GM19240 (cell line): ENCODE measurements at regions not wholly inside any gene's neighbourhood (a gene's known extent, or its start where the extent isn't known, plus 50 kb on each side); places are given as distances from the start of the nearest gene placed in this dataset.
"Not testable (repeated sequence)": the region's sequence is repeated elsewhere in the genome, so short reads cannot be mapped to it uniquely, and the experiment has no call there.

ENCODE experiments used
- DNase-seq: peaks from one replicate; pipeline ENCODE4 v3.0.0; 2011; ENCODE audit warnings: low spot score; ENCODE audit not compliant: insufficient read length

DNA sequence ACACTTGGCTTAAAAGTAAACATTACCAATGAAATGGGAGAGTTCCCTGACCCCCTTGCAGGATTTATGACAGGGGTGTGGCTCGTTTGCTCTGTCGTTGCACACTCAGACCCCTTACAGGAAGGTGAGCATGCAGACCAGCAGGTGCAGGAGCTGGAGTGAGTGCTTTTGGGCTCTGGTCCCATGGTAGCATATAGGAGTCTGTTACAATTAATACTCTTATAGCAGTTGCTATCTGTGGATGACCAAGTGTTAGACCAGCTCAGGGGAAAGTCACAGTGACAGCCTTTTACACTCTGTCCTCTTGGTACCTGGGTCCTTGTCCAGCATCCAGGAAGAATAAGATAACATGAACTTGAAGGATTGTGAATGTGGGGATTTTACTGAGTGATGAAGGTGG, 1177.5 kb downstream of the NSUN3 start:
- no peak for DNase-seq

- not testable (repeated sequence) for DNase-seq
Observed at GRCh38 chr3:95241256-95241655, 1178.4 kb downstream of the NSUN3 start.

- DNase-seq: no peak
Observed at GRCh38 chr3:95246413-95246812, 1183.6 kb downstream of the NSUN3 start.

- no peak for DNase-seq
Observed at GRCh38 chr3:95254061-95254460, 1191.2 kb downstream of the NSUN3 start.

GRCh38 chr3:95254758-95255157, 1191.9 kb downstream of the NSUN3 start:
- no peak for DNase-seq

DNA sequence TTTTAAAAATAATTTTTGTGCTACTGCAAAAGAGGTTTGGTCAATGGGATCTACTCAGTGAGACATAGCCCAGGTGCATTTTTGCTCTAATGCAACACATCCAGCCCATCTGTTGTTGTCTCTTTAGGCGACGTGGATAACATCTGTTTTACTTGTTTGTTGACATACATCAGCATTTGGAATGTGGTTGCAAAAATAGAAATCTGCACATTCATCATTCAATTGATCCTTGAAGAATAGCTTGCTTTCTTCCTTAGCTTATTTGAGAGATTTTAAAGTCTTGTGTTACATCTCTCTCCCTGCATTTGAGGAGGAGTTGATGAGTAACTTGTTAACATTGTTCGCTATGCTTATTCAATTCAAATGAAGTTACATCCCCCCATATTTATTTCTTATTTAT, 1202.3 kb downstream of the NSUN3 start:
- no peak for DNase-seq

- DNase-seq: no peak
Observed at GRCh38 chr3:95271395-95271794, 1208.5 kb downstream of the NSUN3 start.

DNA sequence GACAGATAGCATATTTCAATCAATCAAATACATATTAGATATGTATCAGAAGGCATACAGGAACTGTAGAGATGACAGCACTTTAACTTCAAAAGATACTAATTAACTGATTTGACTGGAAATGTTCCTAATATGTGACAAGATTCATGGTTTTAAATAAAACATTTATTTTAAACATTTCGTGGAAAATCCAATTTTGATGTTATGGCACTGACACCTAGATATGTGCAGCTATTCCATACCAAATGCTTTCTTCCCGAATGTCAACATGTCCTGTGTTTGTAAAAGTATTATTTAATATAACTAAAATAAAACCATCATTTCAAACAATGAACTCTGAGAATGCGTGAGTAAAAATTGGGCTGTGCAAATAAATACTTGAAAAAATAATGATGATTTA, 1209.3 kb downstream of the NSUN3 start:
- no peak for DNase-seq

- DNase-seq: no peak
Observed at GRCh38 chr3:95272781-95273180, 1209.9 kb downstream of the NSUN3 start.

- no peak for DNase-seq
Observed at GRCh38 chr3:95277613-95278012, 1214.8 kb downstream of the NSUN3 start.

DNA sequence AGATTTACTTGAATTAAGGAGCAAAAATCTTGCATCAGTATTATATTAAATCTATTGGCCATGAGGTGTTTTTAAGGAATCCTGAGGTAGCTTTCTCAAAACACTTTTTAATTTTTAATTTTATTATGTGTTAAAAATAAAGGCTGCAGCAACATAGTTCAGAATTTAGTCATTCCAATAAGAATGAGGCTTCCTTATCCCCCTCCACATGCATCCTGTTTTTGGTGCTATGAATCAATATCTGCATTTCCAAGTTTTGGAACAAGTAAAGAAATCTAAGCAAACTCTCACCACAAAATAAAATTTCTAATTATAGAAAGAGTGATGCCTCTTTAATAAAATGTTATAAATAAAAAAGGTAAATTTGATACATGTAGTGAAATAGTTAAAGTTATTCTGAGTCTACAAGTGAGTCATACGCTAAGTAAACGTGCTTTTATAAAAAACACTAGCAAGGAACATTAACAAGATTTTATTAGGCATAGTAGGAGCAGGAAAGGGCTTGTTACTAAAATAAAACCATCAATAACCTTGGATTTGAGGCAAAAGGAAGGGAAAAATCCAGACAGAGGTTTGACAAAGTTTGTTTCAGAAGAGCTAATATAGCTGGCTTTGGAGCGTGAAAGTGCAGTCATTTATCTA, 1218.0 kb downstream of the NSUN3 start:
- no peak for DNase-seq

DNA sequence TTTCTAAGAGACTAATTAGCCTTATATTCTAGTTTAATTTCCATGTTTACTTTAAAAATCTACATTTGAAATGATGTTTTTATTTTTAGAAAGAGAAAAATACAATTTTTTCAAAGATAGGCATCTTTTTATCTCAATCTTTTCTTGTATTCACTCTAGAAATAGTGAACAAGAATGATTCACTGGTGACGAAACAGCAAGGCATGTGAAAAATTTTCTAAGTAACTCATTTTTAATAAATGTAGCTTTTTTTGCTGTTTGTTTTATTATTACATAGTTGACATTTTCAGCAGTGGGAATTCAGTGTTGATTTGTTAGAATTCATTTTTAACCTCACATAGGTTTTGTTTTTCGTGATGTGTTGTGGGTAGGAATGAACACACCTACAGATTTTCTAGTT, 1226.4 kb downstream of the NSUN3 start:
- no peak for DNase-seq

DNA sequence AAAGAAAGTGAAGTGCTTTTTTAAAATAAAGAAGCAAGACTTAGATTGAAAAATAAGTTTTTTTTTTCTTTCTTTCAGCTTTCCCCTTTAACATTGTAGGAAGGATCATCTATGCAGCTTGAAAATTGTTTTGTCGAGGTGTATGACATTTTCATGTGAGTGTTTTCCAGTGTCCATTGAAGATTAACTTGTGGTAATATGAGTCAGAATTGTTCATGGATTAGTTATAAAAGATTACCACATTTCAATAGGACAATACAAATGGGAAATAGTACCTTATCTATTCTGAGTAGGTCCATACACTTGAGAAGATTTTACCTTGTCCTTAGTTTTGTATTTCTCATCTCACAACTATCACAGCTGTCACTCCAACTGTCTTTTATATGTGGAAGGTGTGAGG, 1234.7 kb downstream of the NSUN3 start:
- DNase-seq: no peak

DNA sequence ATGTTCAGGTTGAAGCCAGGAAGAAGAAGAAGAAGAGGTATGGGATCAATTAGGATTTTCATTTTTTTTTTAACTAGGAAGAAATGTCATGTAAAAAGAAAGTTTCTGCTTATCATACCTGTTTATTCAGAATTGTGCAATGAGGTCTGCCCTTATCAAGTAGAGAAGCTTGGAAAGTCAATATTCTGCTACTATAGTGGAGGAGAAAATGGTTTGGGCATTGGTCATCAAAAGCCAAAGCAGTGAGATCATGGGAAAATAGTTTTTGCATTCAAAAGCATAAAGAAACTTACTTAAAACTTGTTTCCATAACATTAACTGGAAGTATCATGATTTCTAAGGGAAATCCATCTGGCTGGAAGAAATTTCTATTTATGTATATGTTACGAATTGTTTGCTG, 1239.2 kb downstream of the NSUN3 start:
- no peak for DNase-seq

GRCh38 chr3:95310560-95310959, 1247.7 kb downstream of the NSUN3 start:
- DNase-seq: no peak

- no peak for DNase-seq
Observed at GRCh38 chr3:95311272-95311671, 1248.4 kb downstream of the NSUN3 start.

GRCh38 chr3:95312650-95313049, 1249.8 kb downstream of the NSUN3 start:
- DNase-seq: no peak

DNA sequence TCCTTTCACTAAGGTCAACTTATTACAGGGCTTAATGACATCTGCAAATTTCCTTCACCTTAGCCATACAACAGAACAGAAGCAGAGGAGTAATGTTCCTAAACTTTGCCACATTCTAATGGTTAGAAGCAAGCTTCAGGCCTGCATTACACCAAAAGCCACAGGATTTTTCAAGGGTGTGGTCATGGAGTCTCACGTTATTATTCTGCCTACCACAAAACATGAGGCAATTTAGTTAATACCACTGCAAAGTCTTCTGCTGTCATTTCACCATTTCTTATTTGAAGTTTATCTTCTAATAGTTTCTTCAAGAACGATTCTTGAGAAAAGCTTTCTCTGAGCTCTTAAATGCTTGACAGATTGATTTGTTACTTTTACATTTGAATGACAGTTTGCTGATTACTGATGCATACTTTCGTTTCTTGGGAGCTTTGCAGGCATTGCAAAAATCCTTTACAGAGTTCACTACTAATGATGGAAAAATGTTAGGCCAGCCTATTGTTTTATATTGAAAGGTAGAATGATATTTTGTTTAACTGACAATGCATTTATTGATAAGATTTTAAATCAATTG, 1257.1 kb downstream of the NSUN3 start:
- DNase-seq: no peak

GRCh38 chr3:95327478-95327877, 1264.6 kb downstream of the NSUN3 start:
- DNase-seq: no peak

GRCh38 chr3:95333826-95334225, 1271.0 kb downstream of the NSUN3 start:
- no peak for DNase-seq

DNA sequence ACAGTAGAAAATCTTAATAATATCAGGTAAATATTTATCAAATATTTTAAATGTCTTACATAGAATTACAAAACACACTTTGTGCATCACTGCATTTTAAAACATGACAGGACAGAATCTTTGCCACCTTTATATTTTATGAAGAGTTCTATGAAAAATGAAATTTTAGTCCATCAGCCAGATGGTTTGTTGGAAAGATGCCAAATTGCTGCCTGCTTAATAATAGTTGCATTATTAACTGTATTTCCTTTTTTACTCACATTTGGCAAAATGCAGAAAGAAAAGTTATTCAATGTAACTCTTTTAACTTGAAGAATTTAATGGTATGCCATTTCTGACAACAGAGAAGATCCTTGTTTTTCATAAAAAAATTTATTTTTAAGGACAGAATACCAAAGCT, 1271.6 kb downstream of the NSUN3 start:
- no peak for DNase-seq

DNA sequence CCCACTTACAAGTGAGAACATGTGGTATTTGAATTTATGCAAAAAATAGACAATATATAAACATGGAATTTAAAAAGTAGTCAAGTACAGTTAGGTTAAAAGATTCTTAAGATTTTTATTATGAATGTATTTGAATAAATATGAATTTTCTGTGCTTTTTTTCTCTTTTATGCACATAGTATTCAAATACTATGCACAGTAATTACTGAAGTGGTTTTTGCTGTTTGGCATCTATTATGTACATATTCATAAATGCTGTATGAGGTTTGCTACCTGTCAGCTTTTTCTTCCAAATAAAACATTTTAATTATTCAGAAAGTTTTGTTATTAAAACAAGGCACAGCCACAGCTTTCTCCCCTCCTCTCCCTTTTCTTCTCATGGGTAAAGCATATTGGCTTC, 1272.7 kb downstream of the NSUN3 start:
- DNase-seq: no peak

DNA sequence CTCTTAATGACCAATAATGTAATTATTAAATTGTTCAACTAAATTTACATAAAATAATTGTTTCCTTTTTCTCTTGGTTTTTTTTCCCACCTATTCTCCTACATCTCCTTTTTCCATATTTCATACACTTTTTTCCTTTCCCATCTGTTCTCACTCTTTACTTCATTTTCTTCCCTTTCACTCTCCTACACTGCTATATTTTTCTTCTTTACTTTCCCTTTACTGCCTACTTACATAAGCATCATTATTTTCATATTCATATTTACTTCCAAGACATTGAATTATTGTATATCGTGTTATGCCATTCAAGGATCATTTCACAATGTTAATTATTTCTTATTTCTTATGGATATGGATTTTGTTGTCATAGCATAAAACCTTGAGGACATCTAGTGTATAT, 1275.6 kb downstream of the NSUN3 start:
- DNase-seq: no peak

DNA sequence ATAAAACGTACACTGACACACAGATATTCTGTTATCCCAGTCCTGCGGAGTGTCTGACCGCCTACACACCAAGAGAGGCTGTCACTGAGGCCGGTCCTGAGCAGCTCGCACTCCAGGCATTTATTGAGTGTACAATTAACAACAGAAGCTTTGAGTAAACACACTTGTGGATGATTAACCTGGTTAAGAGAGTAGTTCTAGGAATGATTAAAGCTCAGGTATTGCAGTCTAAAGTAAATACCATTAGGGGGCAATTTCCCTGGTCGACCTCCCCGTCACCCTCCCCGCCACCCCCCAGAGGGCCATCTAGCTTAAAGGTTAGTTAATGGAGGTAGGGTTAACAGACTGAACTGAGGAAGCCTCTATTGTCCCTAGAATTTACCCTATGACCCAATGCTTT, 1278.5 kb downstream of the NSUN3 start:
- no peak for DNase-seq
